Fibroblast of pulmonary artery (primary cell): ENCODE measurements at regions not wholly inside any gene's neighbourhood (a gene's known extent, or its start where the extent isn't known, plus 50 kb on each side); places are given as distances from the start of the nearest gene placed in this dataset.
"Not testable (repeated sequence)": the region's sequence is repeated elsewhere in the genome, so short reads cannot be mapped to it uniquely, and the experiment has no call there.

ENCODE experiments used
- DNase-seq: peaks from one replicate; pipeline ENCODE4 v3.0.0-alpha.2; 2010; ENCODE audit warnings: low read depth
- H3K4me3 ChIP-seq: replicated peaks from 2 replicates; pipeline ENCODE4 v1.5.1; 2011; ENCODE audit warnings: low read depth, mild to moderate bottlenecking, control low read depth, low read length, moderate library complexity
- CTCF ChIP-seq: IDR thresholded peaks from 2 replicates; pipeline ENCODE4 v1.5.1; 2011; ENCODE audit warnings: mild to moderate bottlenecking, control low read depth, low read length, inconsistent platforms; ENCODE audit errors: missing control alignments

- no peak overlapping the region for H3K4me3 ChIP-seq
- TF ChIP-seq CTCF, result no peak
- DNase-seq, result no peak
Measured at GRCh38 chr9:109992293-109992692, 212.3 kb downstream of the PALM2AKAP2 start.

GRCh38 chr9:109993250-109993978 lies 213.4 kb downstream of the PALM2AKAP2 start:
- no peak overlapping the region for H3K4me3 ChIP-seq
- no peak for TF ChIP-seq CTCF
- no peak for DNase-seq

- no peak for DNase-seq
- no peak for TF ChIP-seq CTCF
- H3K4me3 ChIP-seq, result no peak overlapping the region
Measured at GRCh38 chr9:109994141-109994540, 213.8 kb downstream of the C9orf152 start.

GRCh38 chr9:109996936-109997580 lies 210.9 kb downstream of the C9orf152 start:
- TF ChIP-seq CTCF, result no peak
- H3K4me3 ChIP-seq, result no peak overlapping the region
- no peak for DNase-seq

GRCh38 chr9:109997682-109998081 lies 210.3 kb downstream of the C9orf152 start:
- TF ChIP-seq CTCF, result no peak
- no peak overlapping the region for H3K4me3 ChIP-seq
- no peak for DNase-seq

GRCh38 chr9:110005521-110005920 lies 202.4 kb downstream of the C9orf152 start:
- not testable (repeated sequence) for DNase-seq, H3K4me3 ChIP-seq

- no peak for TF ChIP-seq CTCF
- no peak overlapping the region for H3K4me3 ChIP-seq
- no peak for DNase-seq
Measured at GRCh38 chr9:110006657-110007056, 201.3 kb downstream of the C9orf152 start.
